ENCODE measurements at regions not wholly inside any gene's neighbourhood (a gene's known extent, or its start where the extent isn't known, plus 50 kb on each side); places are given as distances from the start of the nearest gene placed in this dataset.

DNA sequence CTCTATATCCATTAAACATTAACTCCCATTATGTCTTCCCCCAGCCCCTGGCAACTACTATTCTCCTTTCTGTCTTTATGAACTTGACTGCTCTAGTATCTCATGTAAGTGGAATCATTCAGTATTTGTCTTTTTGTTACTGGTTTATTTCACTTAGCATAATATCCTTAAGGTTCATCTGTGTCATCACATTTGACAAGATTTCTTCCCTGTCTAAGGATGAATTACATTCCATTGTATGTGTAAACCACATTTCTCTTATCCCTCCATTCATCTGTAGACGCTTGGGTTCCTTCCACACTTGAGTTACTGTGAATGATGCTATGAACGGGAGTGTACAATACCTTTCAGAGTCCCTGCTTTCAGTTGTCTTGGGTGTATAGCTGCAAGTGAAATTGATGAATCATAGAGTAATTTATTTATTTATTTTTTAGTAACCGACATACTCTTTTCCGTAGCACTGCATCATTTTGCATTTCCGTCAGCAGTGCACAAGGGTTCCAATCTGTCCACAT is 399.7 kb upstream of the RBFOX1 start:
- Histone ChIP-seq H3K9me3 (ENCODE audit: low read depth) (no peaks in the 10 kb centered on the region), H2AFZ (no peak overlapping the region), H3K36me3 (ENCODE audit: low read depth) (no peaks in the 10 kb centered on the region), H3K9ac (no peak overlapping the region), H3K4me2 (ENCODE audit: unreplicated experiment) (no peak overlapping the region), H3K4me3 (no peak overlapping the region), H3K27me3 (replicated peaks; ENCODE audit: insufficient read depth) (no peaks in the 10 kb centered on the region), H3K27ac (no peak overlapping the region), H3F3A (ENCODE audit: insufficient read depth) (no peaks in the 10 kb centered on the region), H3K9me2 (ENCODE audit: insufficient read depth) (no peaks in the 10 kb centered on the region), H3K4me1 (ENCODE audit: insufficient read depth) (no peaks in the 10 kb centered on the region), H3K79me2 (ENCODE audit: insufficient read depth) (no peaks in the 10 kb centered on the region), H4K20me1 (ENCODE audit: insufficient read depth) (no peaks in the 10 kb centered on the region)
- TF ChIP-seq EZH2 (IDR thresholded peaks at IDR 0.05; ENCODE audit: insufficient read depth, poor library complexity, severe bottlenecking) (no peak), EZH2phosphoT487 (IDR thresholded peaks at IDR 0.05; ENCODE audit: insufficient read depth, low read depth) (no peak)
- no peak for DNase-seq
- in situ Hi-C loops (cut with MboI), result no loop called here
- WGBS, 2 experiments (ENCODE audit: low coverage in 1 of 2, low lambda C conversion rate in 2 of 2, missing lambda C conversion rate in 2 of 2), result 43 to 48% methylated on average over 5 of the region's 5 CpGs

DNA sequence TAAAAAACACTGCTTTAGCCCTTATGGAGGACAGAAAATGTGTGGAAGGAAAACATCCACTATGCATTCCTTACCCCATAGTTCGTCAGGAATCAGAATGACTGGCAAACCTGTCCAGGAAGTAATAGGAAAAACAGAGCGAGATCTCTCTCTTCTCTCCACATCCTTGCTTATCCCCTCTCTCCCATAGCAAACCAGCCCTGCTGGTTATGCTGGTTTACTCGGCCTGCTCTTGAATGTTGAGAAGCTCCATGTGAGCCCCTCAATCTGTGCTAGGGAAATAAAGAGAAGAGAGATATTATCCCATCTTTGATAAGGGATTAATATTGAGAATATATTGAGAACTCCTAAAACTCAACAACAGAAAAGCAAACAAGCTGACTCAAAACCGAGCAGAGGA is 402.8 kb upstream of the RBFOX1 start:
- H4K20me1 ChIP-seq (ENCODE audit: insufficient read depth), result no peaks in the 10 kb centered on the region

DNA sequence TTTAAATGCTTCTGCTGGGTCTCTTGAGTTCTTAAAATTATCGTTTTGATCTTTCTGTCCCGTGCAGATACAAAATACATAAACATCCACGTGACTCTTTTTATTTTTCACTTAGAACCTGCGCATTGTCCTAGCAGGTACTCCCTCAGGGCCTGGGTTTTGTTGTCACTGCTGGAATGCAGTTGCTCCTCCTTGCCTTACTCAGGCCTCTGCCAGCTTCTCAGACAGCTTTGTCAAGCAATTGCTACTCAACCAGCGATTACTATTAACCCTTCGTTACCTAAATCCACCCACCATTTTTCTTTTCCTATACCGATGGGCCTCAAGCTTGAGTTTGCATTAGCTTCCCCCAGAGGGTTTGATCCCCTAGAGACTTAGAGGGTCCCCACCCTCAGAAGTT is 405.9 kb upstream of the RBFOX1 start:
- Histone ChIP-seq H3K4me2 (ENCODE audit: unreplicated experiment) (no peak overlapping the region), H3K79me2 (ENCODE audit: insufficient read depth) (no peaks in the 10 kb centered on the region), H3K27ac (no peak overlapping the region), H4K20me1 (ENCODE audit: insufficient read depth) (no peaks in the 10 kb centered on the region), H3K9me2 (ENCODE audit: insufficient read depth) (no peaks in the 10 kb centered on the region), H3K9ac (no peak overlapping the region), H2AFZ (no peak overlapping the region), H3K27me3 (replicated peaks; ENCODE audit: insufficient read depth) (no peaks in the 10 kb centered on the region), H3K4me1 (ENCODE audit: insufficient read depth) (no peaks in the 10 kb centered on the region), H3K4me3 (no peak overlapping the region), H3F3A (ENCODE audit: insufficient read depth) (no peaks in the 10 kb centered on the region), H3K9me3 (ENCODE audit: low read depth) (no peaks in the 10 kb centered on the region), H3K36me3 (ENCODE audit: low read depth) (no peaks in the 10 kb centered on the region)
- 16% methylated on average over 7 of the region's 7 CpGs for WGBS, 2 experiments (ENCODE audit: low coverage in 1 of 2, low lambda C conversion rate in 2 of 2, missing lambda C conversion rate in 2 of 2)
- no peak for TF ChIP-seq EZH2phosphoT487 (IDR thresholded peaks at IDR 0.05; ENCODE audit: insufficient read depth, low read depth)
- no peak for TF ChIP-seq EZH2 (IDR thresholded peaks at IDR 0.05; ENCODE audit: insufficient read depth, poor library complexity, severe bottlenecking)
- in situ Hi-C loops (cut with MboI), result no loop called here
- DNase-seq, result no peak

More for the DNA sequence above, 402.8 kb upstream of the RBFOX1 start:
- H3K36me3 ChIP-seq (ENCODE audit: low read depth), result no peaks in the 10 kb centered on the region
- H3K9ac ChIP-seq, result no peak overlapping the region
- no peaks in the 10 kb centered on the region for H3F3A ChIP-seq (ENCODE audit: insufficient read depth)
- no peaks in the 10 kb centered on the region for H3K79me2 ChIP-seq (ENCODE audit: insufficient read depth)
- TF ChIP-seq EZH2phosphoT487 (IDR thresholded peaks at IDR 0.05; ENCODE audit: insufficient read depth, low read depth) (no peak), EZH2 (IDR thresholded peaks at IDR 0.05; ENCODE audit: insufficient read depth, poor library complexity, severe bottlenecking) (no peak)
- H2AFZ ChIP-seq, result no peak overlapping the region
- H3K4me2 ChIP-seq (ENCODE audit: unreplicated experiment), result no peak overlapping the region
- no peaks in the 10 kb centered on the region for H3K9me3 ChIP-seq (ENCODE audit: low read depth)
- H3K4me3 ChIP-seq, result no peak overlapping the region
- no peaks in the 10 kb centered on the region for H3K4me1 ChIP-seq (ENCODE audit: insufficient read depth)
- no peak for DNase-seq
- WGBS, 2 experiments (ENCODE audit: low coverage in 1 of 2, low lambda C conversion rate in 2 of 2, missing lambda C conversion rate in 2 of 2), result 16 to 24% methylated on average over 4 of the region's 4 CpGs
- in situ Hi-C loops (cut with MboI), result no loop called here
- no peaks in the 10 kb centered on the region for H3K27me3 ChIP-seq (replicated peaks; ENCODE audit: insufficient read depth)
- no peak overlapping the region for H3K27ac ChIP-seq
- no peaks in the 10 kb centered on the region for H3K9me2 ChIP-seq (ENCODE audit: insufficient read depth)

DNA sequence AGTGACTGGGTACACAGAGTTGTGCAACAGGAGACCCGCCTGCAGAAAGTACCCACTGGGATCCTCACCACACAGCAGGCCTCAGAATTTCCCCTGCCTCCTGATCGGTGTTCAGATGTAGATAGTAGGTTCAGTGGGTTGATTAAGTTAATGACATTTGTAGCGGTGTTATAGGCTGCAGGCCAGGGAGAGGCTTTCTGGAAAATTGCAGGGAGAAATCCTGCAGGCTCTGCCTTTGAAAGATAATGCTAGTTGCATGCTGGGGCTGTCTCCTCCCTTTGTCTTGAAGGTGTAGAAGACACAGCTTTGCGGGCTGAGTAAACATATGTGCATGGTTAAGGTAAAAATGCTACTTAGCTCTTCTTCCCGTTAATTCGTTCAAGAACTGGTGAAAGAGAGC is 406.3 kb upstream of the RBFOX1 start:
- Histone ChIP-seq H3K9me3 (ENCODE audit: low read depth) (no peaks in the 10 kb centered on the region), H3F3A (ENCODE audit: insufficient read depth) (no peaks in the 10 kb centered on the region), H3K27ac (no peak overlapping the region), H3K4me3 (no peak overlapping the region), H3K4me1 (ENCODE audit: insufficient read depth) (no peaks in the 10 kb centered on the region), H4K20me1 (ENCODE audit: insufficient read depth) (no peaks in the 10 kb centered on the region), H2AFZ (no peak overlapping the region), H3K9me2 (ENCODE audit: insufficient read depth) (no peaks in the 10 kb centered on the region), H3K36me3 (ENCODE audit: low read depth) (no peaks in the 10 kb centered on the region), H3K79me2 (ENCODE audit: insufficient read depth) (no peaks in the 10 kb centered on the region), H3K4me2 (ENCODE audit: unreplicated experiment) (no peak overlapping the region), H3K9ac (no peak overlapping the region), H3K27me3 (replicated peaks; ENCODE audit: insufficient read depth) (no peaks in the 10 kb centered on the region)
- 10 to 13% methylated on average over 6 of the region's 6 CpGs for WGBS, 2 experiments (ENCODE audit: low coverage in 1 of 2, low lambda C conversion rate in 2 of 2, missing lambda C conversion rate in 2 of 2)
- TF ChIP-seq EZH2phosphoT487 (IDR thresholded peaks at IDR 0.05; ENCODE audit: insufficient read depth, low read depth), result no peak
- TF ChIP-seq EZH2 (IDR thresholded peaks at IDR 0.05; ENCODE audit: insufficient read depth, poor library complexity, severe bottlenecking), result no peak
- no peak for DNase-seq
- in situ Hi-C loops (cut with MboI), result no loop called here

DNA sequence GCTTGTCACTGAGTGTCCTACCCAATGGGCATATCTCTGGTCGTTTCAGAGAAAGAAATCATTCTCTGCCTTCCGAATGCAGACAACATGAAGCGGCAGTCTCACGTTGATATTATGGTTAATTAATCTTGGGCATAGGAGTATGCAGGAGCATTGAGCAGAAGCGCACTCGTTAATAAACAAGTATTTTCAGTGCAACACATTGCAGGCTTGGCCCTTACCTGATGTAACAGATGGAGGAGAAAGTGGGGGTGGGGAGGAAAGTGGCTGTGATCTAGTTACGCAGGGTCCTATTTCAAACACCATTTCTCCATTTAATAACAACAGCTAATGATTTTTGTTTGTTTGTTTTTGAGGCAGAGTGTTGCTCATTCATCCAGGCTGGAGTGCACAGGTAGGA is 414.0 kb upstream of the RBFOX1 start:
- no peaks in the 10 kb centered on the region for H3K36me3 ChIP-seq (ENCODE audit: low read depth)
- in situ Hi-C loops (cut with MboI), result no loop called here
- no peak for DNase-seq

More for the DNA sequence above, 414.0 kb upstream of the RBFOX1 start:
- Histone ChIP-seq H3K27me3 (replicated peaks; ENCODE audit: insufficient read depth) (no peaks in the 10 kb centered on the region), H3K27ac (no peak overlapping the region), H3K4me2 (ENCODE audit: unreplicated experiment) (no peak overlapping the region), H3K4me3 (no peak overlapping the region), H3K4me1 (ENCODE audit: insufficient read depth) (no peaks in the 10 kb centered on the region), H3K9ac (no peak overlapping the region), H4K20me1 (ENCODE audit: insufficient read depth) (no peaks in the 10 kb centered on the region), H3K9me2 (ENCODE audit: insufficient read depth) (no peaks in the 10 kb centered on the region), H2AFZ (no peak overlapping the region), H3K9me3 (ENCODE audit: low read depth) (no peaks in the 10 kb centered on the region), H3F3A (ENCODE audit: insufficient read depth) (no peaks in the 10 kb centered on the region), H3K79me2 (ENCODE audit: insufficient read depth) (no peaks in the 10 kb centered on the region)
- WGBS, 2 experiments (ENCODE audit: low coverage in 1 of 2, low lambda C conversion rate in 2 of 2, missing lambda C conversion rate in 2 of 2), result 45 to 54% methylated on average over 7 of the region's 7 CpGs
- no peak for TF ChIP-seq EZH2 (IDR thresholded peaks at IDR 0.05; ENCODE audit: insufficient read depth, poor library complexity, severe bottlenecking)
- no peak for TF ChIP-seq EZH2phosphoT487 (IDR thresholded peaks at IDR 0.05; ENCODE audit: insufficient read depth, low read depth)

Measured in GM23248 (cell line).